ENCODE measurements at regions not wholly inside any gene's neighbourhood (a gene's known extent, or its start where the extent isn't known, plus 50 kb on each side); places are given as distances from the start of the nearest gene placed in this dataset.

DNA sequence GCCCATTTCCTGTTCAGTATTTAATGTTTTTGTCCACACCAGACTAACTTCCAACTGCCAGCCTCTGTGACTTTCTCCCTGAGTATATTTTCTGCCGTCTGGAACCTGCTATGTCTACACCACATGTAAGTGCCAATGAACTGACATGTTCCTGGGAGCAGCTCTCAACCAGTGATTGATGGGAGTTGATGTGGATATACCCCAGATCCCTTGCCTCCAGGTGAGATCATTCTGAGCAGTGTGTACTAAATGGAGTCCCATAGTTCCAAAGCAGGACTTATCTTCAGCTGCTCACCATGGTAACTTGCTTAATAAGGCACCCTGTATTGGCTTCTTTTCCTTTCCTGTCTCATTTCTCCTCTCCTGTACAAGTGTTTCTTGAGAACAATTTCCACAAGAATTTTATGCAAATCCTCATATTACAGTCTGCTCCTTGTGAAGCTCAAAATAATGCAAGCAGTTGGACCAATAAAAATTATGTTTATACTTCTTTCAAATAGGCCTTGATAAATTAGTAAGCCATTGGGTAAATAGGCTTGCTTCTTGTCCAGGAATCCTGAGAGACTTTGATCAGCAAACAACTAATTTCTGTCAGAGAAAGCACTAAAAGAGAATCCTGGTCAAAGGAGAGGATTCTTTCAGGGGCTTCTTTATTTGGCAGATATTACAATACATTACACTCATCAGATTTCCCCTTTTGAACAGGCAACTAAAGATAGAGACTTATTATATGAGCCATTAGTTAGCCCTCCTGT, 911.7 kb upstream of the NDST4 start:
- Histone ChIP-seq H3K9ac (no peak overlapping the region), H3K4me1 (no peaks in the 10 kb centered on the region), H3K4me2 (no peak overlapping the region), H3K4me3 (no peak overlapping the region), H3K27me3 (no peaks in the 10 kb centered on the region), H3K9me3 (peaks cover 8% of the 10 kb centered on the region), H3K27ac (no peak overlapping the region), H3K36me3 (no peaks in the 10 kb centered on the region), H4K20me1 (no peaks in the 10 kb centered on the region)
- no peak for TF ChIP-seq Cebpa-rat (IDR thresholded peaks at IDR 0.05)

DNA sequence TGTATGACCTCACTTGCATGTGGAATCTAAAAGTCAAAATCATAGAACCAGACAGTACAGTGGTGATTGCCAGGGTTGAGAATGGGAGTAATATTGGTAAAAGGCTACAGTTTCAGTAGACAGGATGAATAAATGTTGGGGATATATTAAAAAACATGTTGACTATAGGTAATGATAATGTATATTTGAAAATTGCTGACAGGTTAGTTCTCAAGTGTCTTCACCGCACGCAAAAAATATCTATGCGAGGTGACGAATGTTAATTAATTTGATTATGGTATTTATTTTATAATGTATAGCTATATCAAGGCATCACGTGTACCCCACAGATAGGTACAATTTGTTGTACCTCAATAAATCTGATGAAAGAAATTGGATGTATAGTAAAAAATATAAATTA, 909.6 kb upstream of the NDST4 start:
- H3K4me1 ChIP-seq = no peaks in the 10 kb centered on the region
- TF ChIP-seq Cebpa-rat (IDR thresholded peaks at IDR 0.05) = no peak
- H3K4me2 ChIP-seq = no peak overlapping the region
- no peaks in the 10 kb centered on the region for H4K20me1 ChIP-seq
- H3K9ac ChIP-seq = no peak overlapping the region
- H3K27ac ChIP-seq = no peak overlapping the region
- no peaks in the 10 kb centered on the region for H3K27me3 ChIP-seq
- peaks cover 29% of the 10 kb centered on the region for H3K9me3 ChIP-seq
- H3K4me3 ChIP-seq = no peak overlapping the region
- H3K36me3 ChIP-seq = no peaks in the 10 kb centered on the region

DNA sequence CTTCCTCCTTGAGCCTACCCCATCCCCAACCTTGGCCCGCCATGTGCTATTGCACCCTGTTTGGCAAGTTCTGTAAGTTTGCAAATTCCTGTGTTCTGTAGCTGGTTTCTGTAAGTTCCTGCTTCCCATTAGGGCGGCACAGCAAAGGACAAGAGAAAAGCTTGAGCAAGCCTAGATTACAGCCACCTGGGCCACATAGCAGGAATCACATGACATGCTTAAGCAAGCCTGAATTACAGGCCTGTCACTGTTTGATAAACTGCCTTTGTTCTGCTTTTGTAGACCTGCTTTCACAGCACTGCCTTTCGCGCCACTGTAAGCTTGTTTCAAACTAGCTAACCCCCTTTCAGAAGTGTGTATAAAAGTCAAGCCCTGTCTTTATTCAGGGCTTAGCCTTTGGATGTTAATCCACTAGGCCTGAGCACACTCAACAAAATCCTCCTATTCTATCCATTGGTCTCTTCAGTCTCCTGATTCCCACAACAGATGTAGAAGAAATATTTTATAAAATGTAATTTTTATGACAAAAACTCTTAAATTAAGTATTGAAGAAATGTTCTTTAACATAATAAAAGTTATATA, 906.8 kb upstream of the NDST4 start:
- no peak overlapping the region for H3K27ac ChIP-seq
- no peaks in the 10 kb centered on the region for H4K20me1 ChIP-seq
- no peaks in the 10 kb centered on the region for H3K36me3 ChIP-seq
- no peak overlapping the region for H3K4me3 ChIP-seq
- no peaks in the 10 kb centered on the region for H3K27me3 ChIP-seq
- TF ChIP-seq Cebpa-rat (IDR thresholded peaks at IDR 0.05) = no peak
- no peak overlapping the region for H3K9ac ChIP-seq
- no peak overlapping the region for H3K4me2 ChIP-seq
- H3K9me3 ChIP-seq = peaks cover 57% of the 10 kb centered on the region
- H3K4me1 ChIP-seq = no peaks in the 10 kb centered on the region

- Histone ChIP-seq H3K9me3 (peaks cover 71% of the 10 kb centered on the region), H3K4me2 (no peak overlapping the region), H3K36me3 (no peaks in the 10 kb centered on the region), H3K27me3 (no peaks in the 10 kb centered on the region), H4K20me1 (no peaks in the 10 kb centered on the region), H3K4me1 (no peaks in the 10 kb centered on the region), H3K27ac (no peak overlapping the region), H3K4me3 (no peak overlapping the region), H3K9ac (no peak overlapping the region)
- no peak for TF ChIP-seq Cebpa-rat (IDR thresholded peaks at IDR 0.05)
Measured at GRCh38 chr4:116018831-116019230, 905.4 kb upstream of the NDST4 start.

GRCh38 chr4:116016201-116016600, 902.8 kb upstream of the NDST4 start:
- Histone ChIP-seq H3K27ac (no peak overlapping the region), H3K9ac (no peak overlapping the region)

DNA sequence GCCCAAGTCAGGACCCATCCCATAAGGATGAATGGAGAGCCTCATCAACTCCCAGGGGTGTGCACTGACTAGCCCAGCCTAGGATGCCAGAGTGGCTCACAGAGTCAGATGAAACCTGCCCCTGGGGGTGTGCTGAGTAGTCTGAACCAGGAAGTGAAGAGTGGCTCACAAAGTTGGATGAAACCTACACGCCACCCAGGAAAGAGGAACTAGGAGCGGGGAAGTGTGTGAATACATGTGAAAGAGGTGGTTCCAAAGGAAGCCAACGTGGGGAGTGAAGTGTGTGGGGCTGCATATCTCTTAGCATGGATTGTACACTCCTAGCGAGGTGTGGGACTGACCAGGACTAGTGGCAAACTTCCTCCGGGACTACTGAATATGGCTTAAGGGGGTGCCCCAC, 902.1 kb upstream of the NDST4 start:
- no peak overlapping the region for H3K27ac ChIP-seq
- no peaks in the 10 kb centered on the region for H3K27me3 ChIP-seq
- no peak for TF ChIP-seq Cebpa-rat (IDR thresholded peaks at IDR 0.05)
- no peaks in the 10 kb centered on the region for H3K36me3 ChIP-seq
- H3K4me1 ChIP-seq = no peaks in the 10 kb centered on the region
- H3K4me3 ChIP-seq = no peak overlapping the region
- no peak overlapping the region for H3K9ac ChIP-seq
- H3K9me3 ChIP-seq = peaks cover 70% of the 10 kb centered on the region
- no peaks in the 10 kb centered on the region for H4K20me1 ChIP-seq
- H3K4me2 ChIP-seq = no peak overlapping the region

More at GRCh38 chr4:116016201-116016600, 902.8 kb upstream of the NDST4 start:
- Histone ChIP-seq H3K36me3 (no peaks in the 10 kb centered on the region), H3K27me3 (no peaks in the 10 kb centered on the region), H3K4me2 (no peak overlapping the region), H3K4me1 (no peaks in the 10 kb centered on the region), H3K9me3 (peaks cover 70% of the 10 kb centered on the region), H4K20me1 (no peaks in the 10 kb centered on the region), H3K4me3 (no peak overlapping the region)
- TF ChIP-seq Cebpa-rat (IDR thresholded peaks at IDR 0.05) = no peak

GRCh38 chr4:116015062-116015461, 901.6 kb upstream of the NDST4 start:
- Histone ChIP-seq H3K4me1 (no peaks in the 10 kb centered on the region), H3K9ac (no peak overlapping the region), H3K4me2 (no peak overlapping the region), H3K27me3 (no peaks in the 10 kb centered on the region), H4K20me1 (no peaks in the 10 kb centered on the region), H3K4me3 (no peak overlapping the region), H3K9me3 (peaks cover 66% of the 10 kb centered on the region), H3K36me3 (no peaks in the 10 kb centered on the region), H3K27ac (no peak overlapping the region)
- TF ChIP-seq Cebpa-rat (IDR thresholded peaks at IDR 0.05) = no peak

DNA sequence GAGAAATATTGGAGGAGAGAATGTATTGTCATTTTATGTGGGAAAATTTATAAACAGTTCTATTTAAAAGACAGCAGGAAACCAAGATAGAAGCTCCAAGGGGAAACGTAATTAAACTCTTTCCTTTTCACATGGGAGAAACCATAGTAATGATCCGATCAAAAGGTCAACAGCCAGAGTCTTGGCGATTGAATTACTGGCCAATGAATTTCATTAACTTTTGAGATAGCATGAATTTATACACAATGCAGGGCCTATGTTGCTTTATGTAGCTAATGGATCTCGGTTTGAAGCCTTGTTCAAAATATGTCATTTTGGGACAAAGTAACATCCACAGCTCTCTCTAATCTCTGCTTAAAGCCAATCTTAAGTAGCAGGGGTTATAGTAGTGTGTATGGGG, 897.5 kb upstream of the NDST4 start:
- no peaks in the 10 kb centered on the region for H4K20me1 ChIP-seq
- peaks cover 25% of the 10 kb centered on the region for H3K9me3 ChIP-seq
- no peaks in the 10 kb centered on the region for H3K4me1 ChIP-seq
- no peak overlapping the region for H3K27ac ChIP-seq
- TF ChIP-seq Cebpa-rat (IDR thresholded peaks at IDR 0.05) = no peak
- no peak overlapping the region for H3K4me2 ChIP-seq
- no peaks in the 10 kb centered on the region for H3K27me3 ChIP-seq
- no peak overlapping the region for H3K4me3 ChIP-seq
- H3K9ac ChIP-seq = no peak overlapping the region
- no peaks in the 10 kb centered on the region for H3K36me3 ChIP-seq

DNA sequence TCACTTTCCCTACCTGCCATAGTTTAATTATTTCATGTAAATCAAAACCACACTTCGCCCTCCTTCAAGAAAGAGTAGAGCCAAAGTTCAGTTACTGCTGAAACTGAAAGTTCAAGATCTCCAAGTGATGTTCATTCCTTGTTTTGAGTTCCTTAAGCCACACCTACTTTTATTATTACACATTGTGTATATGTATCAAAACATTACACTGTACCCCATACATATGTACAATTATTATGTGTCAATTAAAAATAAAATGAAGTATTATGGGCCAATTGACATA, 892.3 kb upstream of the NDST4 start:
- Histone ChIP-seq H3K9me3 (no peaks in the 10 kb centered on the region), H3K27me3 (no peaks in the 10 kb centered on the region), H3K4me2 (no peak overlapping the region), H3K36me3 (no peaks in the 10 kb centered on the region), H3K4me3 (no peak overlapping the region), H3K9ac (no peak overlapping the region), H4K20me1 (no peaks in the 10 kb centered on the region), H3K27ac (no peak overlapping the region), H3K4me1 (no peaks in the 10 kb centered on the region)
- no peak for TF ChIP-seq Cebpa-rat (IDR thresholded peaks at IDR 0.05)

DNA sequence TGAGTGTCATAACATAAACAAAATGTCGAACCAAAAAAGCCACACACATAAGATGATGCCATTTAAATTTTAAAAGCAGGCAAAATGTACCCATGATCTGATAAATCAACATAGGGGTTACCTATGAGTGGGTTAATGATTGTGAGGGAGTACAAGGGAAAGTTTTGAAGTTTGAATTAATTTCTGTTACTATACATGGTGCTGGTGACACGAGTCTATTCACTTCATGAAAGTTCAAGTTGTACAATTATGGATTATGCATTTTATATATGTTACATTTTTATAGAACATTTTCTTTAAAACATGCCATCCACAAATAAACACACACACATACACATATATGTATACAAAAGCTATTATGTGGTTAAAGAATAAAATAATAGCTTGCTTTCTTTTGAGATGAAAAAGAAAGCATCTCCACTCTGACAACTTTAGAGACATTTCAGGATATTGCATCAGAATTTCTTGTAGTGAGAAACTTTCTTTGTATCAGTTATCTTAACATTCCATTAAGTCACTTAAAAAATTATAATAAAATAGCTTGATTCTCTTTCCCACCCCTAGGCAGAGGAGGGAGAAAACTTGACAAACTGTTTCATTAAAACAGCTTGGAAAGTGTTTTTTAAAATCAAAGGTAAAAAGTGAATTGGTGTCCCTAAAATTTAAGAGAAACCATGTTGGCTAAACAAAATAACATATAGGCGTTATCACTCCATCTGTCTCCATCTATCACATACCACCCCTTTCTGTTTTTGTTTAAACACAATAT, 891.8 kb upstream of the NDST4 start:
- H3K4me2 ChIP-seq = no peak overlapping the region
- no peaks in the 10 kb centered on the region for H3K36me3 ChIP-seq
- no peaks in the 10 kb centered on the region for H4K20me1 ChIP-seq
- no peak overlapping the region for H3K4me3 ChIP-seq
- no peak overlapping the region for H3K27ac ChIP-seq
- H3K27me3 ChIP-seq = no peaks in the 10 kb centered on the region
- TF ChIP-seq Cebpa-rat (IDR thresholded peaks at IDR 0.05) = no peak
- H3K9me3 ChIP-seq = no peaks in the 10 kb centered on the region
- no peak overlapping the region for H3K9ac ChIP-seq
- H3K4me1 ChIP-seq = no peaks in the 10 kb centered on the region

Measured in BLaER1 (cell line).